PFSK-1 (cell line): ENCODE measurements at regions not wholly inside any gene's neighbourhood (a gene's known extent, or its start where the extent isn't known, plus 50 kb on each side); places are given as distances from the start of the nearest gene placed in this dataset.

Experiments
- POLR2AphosphoS5 ChIP-seq: IDR thresholded peaks from 2 replicates; pipeline ENCODE4 v1.6.1; 2012; ENCODE audit warnings: low read depth, mild to moderate bottlenecking, control low read depth, low read length, moderate library complexity
- SIN3A ChIP-seq: IDR thresholded peaks from 2 replicates; pipeline ENCODE4 v1.6.1; 2012; ENCODE audit warnings: mild to moderate bottlenecking, low read length, moderate library complexity, borderline replicate concordance; ENCODE audit not compliant: insufficient read depth
- TF ChIP-seq, protein P1 (sequence below), 2 experiments: IDR thresholded peaks; 2 replicates each; pipeline versions ENCODE4 v1.6.1 to v1.8.0; 2011 to 2012; ENCODE audit warnings: low read depth in 2 of 2, low read length in 2 of 2, control low read depth in 1 of 2, inconsistent platforms in 1 of 2, mild to moderate bottlenecking in 1 of 2, moderate library complexity in 1 of 2; ENCODE audit not compliant: insufficient read depth in 1 of 2

DNA sequence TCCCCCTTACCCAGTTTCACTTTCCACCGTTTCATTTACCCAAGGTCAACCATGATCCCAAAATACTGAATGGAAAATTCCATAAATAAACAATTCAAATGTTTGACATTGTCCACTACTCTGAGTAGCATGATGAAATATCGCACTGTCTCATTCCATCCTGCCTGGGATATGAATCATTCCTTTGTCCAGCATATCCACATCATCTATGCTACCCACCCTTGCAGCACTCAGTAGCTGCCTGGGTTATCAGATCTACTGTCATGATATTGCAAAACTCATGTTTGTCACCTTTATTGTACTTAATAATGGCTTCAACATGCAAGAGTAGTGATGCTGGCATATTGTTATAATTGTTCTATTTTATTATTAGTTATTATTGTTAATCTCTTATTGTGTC is 263.9 kb upstream of the NBEA start:
- no peak for TF ChIP-seq POLR2AphosphoS5
- TF ChIP-seq, protein P1, sequence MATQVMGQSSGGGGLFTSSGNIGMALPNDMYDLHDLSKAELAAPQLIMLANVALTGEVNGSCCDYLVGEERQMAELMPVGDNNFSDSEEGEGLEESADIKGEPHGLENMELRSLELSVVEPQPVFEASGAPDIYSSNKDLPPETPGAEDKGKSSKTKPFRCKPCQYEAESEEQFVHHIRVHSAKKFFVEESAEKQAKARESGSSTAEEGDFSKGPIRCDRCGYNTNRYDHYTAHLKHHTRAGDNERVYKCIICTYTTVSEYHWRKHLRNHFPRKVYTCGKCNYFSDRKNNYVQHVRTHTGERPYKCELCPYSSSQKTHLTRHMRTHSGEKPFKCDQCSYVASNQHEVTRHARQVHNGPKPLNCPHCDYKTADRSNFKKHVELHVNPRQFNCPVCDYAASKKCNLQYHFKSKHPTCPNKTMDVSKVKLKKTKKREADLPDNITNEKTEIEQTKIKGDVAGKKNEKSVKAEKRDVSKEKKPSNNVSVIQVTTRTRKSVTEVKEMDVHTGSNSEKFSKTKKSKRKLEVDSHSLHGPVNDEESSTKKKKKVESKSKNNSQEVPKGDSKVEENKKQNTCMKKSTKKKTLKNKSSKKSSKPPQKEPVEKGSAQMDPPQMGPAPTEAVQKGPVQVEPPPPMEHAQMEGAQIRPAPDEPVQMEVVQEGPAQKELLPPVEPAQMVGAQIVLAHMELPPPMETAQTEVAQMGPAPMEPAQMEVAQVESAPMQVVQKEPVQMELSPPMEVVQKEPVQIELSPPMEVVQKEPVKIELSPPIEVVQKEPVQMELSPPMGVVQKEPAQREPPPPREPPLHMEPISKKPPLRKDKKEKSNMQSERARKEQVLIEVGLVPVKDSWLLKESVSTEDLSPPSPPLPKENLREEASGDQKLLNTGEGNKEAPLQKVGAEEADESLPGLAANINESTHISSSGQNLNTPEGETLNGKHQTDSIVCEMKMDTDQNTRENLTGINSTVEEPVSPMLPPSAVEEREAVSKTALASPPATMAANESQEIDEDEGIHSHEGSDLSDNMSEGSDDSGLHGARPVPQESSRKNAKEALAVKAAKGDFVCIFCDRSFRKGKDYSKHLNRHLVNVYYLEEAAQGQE (IDR thresholded peaks at IDR 0.05; ENCODE audit: insufficient read depth in 1 of 2, low read depth in 2 of 2, low read length in 2 of 2), result no peak
- no peak for TF ChIP-seq SIN3A
